Inferior parietal cortex (tissue), 1 donor: ENCODE measurements at regions not wholly inside any gene's neighbourhood (a gene's known extent, or its start where the extent isn't known, plus 50 kb on each side); places are given as distances from the start of the nearest gene placed in this dataset.

Source experiments
- DNase-seq: peaks from one replicate; pipeline ENCODE4 v3.0.0-alpha.2; 2016; ENCODE audit errors: extremely low spot score

GRCh38 chr5:125201446-125202052 lies 455.1 kb upstream of the ZNF608 start:
- no peak for DNase-seq

DNA sequence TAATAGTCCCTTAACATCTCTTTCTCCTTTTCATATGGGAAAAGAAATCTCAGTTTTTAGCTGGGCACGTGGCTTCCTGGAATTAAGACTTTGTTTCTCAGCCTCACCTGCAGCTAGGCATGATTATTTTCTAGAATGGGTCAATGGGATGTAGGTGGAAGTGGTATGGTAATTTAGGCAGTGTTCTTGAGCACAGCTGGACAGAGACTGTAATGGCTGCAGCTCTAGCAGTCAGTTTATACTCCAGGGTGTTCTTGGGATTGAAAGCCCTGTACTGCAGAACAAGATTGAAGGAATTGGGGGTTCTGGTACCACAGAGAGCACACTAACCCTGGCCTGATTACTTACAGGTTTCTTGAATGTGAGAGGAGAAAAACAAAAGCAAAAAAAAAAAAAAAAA lies 455.9 kb upstream of the ZNF608 start:
- DNase-seq: no peak

DNA sequence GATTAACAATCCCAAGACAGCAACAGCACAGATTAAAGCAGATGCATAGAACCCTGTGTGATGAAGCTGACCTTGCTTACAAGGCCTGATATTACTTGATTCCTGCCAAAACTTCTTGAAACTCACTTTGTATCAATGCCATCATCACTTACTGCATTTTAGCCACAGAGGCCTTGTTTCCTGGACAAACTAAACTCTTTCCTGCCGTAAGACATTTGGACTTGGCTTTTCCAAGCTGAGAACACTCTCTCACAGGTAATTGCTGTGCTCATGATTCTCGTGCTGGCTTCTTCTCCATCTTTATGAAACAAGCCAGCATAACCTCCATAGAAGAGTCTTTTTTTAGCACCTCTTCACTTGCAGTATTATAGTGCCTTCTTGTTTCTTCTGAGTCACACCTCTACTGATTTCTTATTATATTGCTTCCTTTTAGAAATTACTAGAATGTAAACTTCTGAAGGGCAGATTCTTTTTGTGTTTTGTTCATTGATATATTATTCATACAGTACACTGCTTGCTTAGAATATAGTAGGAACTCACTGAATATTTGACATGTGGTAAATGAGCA lies 456.5 kb upstream of the ZNF608 start:
- DNase-seq: no peak

DNA sequence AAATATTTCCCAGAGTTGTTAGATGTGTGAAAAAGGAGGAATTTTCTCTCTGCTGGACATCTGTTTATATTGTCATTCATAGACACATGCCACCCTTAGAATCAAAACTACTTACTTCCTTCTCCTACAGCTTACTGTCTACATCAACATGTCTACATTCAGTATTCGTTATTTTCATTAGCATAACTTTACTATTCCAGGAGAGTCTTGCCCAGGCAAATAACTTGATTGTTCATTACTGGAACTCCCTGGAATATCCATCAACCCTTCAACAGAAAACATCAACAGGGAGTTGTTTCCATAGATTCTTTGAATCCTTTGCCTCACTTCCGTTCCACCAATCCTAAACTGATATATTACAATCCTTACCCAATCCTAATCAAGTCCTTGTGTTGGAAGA lies 457.5 kb upstream of the ZNF608 start:
- no peak for DNase-seq

DNA sequence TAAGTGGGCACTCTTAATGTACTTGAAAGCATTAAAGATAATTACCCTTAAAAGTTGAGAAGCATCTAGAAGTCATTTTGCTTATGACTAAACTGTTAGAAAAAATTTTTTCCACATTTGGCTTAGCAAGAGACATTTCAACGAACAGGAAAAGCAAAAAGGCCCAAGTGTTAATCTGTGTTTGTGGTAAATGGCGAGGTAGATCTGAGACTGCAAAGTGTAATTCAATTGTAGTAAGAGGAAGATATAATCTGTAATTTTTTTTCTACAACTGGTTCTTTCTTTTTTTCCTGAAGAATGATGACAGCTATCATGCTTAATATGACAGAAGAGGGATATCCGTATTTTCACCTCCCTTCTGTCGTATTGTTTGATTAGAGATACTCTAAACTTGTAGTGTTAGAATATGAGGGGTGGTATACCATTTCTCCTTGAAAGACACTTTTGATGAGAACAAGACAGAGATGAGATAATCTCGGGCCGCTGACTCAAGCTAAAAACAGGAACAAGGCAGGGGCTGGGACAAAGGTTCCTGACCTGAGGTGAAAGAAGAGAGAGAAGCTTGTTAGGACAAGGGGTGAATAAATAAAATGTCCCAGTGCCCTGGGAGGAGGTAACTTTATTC lies 459.3 kb upstream of the ZNF608 start:
- DNase-seq: no peak

DNA sequence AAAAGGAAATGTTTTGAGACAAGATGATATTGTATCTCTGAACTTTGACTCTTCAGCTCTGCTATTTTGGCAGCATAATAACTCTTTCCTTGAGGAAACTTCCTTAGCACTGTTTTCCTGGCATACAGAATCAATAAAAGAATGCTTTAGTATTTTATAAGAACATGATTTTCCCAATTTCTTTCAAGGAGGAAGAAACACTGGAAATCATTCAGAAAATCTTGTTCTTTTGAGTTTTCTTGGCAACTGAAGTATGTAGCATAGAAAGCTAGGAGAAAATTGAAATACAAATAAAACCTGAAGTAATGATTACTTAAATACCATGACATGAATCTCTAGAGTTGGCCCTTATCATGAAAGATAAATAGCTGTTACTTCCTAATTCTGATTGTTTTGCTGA lies 461.4 kb upstream of the ZNF608 start:
- no peak for DNase-seq

DNA sequence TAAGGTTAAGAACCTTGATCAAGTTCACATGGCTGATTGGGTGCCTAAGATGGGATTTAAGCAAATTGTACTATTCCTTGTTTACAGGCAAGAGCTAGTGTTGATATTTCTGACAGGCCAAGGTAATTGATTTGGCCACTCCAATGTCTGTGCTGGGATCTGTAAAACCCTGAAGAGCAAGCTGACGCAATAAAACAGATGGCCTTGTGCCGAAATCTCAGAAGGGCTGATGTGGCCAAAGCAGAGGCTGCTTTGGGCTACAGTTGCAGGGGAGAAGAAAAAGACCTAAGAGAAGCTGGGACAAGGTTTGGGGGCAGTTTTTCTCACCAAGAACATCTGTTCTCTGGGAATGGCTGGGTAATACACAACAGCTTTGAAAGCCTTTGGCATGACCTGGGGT lies 463.2 kb upstream of the ZNF608 start:
- no peak for DNase-seq

DNA sequence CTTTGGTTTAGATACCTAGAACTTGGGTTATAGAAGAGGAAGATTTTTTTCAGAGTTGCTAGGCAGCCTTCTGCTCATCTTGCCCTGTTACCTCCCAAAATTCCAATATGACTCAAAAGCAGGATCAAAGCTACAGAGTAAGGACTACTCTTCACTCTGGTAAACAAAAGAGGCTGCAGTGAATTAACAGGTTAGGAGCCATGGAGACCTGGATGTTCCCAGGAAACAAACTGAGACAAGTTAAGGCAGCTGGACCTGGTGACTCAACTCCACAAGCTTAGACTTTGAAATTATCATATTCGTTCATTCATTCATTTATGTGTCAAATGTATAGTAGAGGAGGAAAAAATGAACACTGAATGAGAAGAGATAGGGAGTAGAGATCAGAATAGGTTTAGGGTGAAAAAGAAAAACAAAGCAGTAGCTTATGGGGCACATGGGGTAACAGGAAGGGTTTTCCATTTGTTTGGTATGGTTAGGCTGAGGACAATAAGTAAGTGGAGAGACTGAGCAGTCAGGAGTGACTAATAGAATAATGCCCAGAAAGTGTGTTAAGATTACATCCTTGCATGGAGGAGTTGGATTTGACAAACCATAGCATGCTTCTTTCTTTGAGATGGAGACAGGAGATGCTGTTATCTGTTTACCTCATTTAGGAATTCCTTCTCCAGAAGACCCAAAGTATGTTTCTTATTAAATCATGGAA lies 464.0 kb upstream of the ZNF608 start:
- no peak for DNase-seq

DNA sequence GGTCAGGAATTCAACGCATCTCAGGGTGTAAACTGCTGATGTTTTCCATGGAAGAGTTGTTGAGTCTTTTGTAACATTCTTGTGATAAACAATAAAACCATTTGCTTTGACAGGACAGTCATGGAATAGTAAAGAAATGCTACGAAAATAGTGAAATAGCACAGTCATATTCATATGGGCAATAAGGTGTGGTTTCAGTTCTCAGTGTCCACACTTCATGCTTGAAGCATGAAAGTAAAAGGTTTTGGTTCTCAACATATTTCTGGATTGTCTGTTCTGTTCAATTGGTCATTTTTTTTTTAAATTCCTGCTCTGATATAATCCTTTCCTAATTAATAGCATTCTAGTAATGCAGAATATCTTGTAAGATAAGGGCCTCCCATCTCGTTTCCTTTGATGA lies 467.6 kb upstream of the ZNF608 start:
- DNase-seq: no peak

- no peak for DNase-seq
Measured at GRCh38 chr5:125215593-125215992, 469.2 kb upstream of the ZNF608 start.

DNA sequence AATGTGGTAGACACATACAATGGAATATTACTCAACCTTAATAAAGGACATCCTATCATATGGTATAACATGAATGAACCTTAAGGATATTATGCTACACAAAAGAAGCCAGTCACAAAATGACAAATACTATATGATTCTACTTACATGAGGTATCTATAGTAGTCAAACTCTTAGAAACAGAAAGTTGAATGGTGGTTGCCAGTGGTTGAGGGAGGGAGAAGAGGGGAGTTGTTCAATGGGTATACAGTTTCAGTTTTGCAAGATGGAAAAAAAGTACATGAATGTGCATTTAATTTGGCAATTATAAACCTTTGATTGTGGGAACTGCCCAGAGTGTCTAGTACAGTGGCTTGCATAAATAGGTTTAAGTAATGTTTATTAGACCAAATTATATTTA lies 473.3 kb upstream of the ZNF608 start:
- DNase-seq: no peak

GRCh38 chr5:125220284-125220683 lies 473.8 kb upstream of the ZNF608 start:
- no peak for DNase-seq

DNA sequence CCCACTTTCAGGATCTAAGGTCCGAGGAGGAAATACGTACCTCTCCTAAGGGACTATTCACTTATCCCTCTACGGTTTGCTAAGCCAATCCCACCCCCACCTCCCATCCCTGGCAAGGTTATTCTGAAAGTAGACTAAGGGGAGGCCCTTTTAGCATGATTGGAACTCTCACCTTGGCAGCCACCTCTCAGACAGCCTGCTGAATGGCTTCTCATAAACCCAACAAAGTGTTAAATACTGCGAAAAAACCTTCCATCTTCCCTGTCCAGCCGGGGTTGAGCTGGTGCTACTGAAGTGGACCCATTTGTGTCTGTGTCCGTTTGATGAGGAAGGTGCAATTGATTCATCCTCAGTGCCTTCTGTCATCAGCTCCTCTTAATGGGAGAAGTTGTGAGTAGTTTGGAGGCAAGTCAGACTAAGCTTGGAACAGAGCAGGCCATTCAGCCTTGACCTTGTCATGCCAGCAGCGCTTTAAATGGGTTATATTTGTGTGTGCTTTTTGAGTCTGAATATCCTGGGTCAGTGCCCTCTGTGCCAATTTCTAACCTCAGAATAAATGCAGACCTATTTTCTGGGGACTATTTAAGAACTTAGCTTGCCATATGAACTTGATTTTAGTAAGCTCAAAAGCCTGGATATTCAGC lies 476.3 kb upstream of the ZNF608 start:
- DNase-seq: no peak

DNA sequence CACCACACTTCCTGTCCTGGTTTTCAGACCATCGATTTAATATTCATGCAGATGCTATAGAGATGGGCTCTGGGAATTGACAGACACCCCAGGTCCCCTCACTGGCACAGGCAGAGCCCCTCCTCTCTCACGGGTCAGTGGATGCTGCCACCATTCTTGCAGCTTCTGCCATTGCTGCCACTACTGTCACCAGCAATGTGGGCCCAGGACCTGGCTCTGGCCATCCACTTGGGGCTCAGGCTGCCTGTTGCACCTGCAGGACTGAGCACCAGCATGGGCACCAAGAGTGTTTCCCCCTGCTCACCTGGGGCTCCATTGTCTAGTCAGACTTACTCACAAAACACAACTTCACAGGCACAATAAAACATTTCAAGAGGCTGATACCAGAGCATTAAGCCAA lies 479.0 kb upstream of the ZNF608 start:
- DNase-seq: no peak

DNA sequence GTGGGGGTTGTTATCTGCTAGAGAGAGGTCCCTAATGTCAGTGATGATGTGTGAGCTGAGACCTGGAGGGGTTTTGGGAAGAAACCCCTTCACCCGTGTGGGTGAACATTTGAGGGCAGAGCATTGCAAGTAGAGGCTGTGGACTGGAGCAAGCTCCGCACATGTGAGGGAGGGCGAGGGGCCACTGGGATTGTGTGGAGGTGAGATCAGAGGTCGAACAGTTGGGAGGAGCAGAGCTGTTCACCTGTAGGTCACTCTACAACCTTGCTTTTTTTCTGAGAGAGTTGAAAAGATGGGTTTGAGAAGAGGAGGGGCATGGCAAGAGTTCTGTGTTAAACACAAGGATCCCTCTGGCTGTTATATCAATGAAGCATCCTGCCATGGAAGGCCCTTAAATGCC lies 480.4 kb upstream of the ZNF608 start:
- no peak for DNase-seq

- no peak for DNase-seq
Measured at GRCh38 chr5:125227333-125228095, 481.1 kb upstream of the ZNF608 start.

- DNase-seq: no peak
Measured at GRCh38 chr5:125228363-125229070, 482.1 kb upstream of the ZNF608 start.

- no peak for DNase-seq
Measured at GRCh38 chr5:125229556-125229955, 483.1 kb upstream of the ZNF608 start.

DNA sequence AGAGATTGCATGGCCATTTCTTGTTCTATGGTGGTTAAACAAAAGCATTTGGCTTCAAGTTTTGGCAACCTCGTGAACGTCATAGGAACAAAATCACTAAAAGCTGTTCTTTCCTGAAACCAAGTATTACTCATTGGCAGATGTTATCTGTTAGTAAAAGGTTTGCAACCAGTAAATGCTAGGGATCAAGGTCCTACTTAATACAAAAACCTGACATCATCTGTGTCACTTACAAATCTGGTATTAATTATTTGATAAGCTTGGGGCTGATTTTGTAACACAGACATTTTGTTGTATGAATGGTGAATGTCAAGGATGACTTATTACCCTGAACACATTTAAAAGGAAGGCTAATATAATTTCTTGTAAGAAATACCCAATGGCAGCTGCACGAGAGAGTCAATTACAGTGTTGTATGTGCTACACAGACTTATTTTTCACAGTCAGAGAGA lies 486.4 kb upstream of the ZNF608 start:
- no peak for DNase-seq

GRCh38 chr5:125233944-125234343 lies 487.5 kb upstream of the ZNF608 start:
- DNase-seq: no peak

DNA sequence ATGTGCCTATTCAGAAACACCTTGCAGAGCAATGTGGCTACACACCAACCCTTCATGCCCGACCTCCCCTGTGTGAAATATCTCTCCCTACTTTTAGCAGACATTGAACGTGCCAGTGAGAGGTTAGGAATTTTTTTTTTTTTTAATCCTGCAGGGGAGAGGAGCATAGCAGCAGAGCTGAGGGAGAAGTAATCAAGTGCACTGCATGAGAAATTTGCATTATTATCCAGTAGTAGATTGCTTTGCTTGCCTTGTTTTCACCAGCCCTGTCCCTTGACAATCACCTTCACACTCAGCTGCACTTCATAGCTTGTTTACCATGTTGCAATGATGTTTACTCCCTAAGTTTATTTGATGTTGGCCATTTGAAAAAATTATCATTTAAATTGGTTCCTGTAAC lies 489.6 kb upstream of the ZNF608 start:
- DNase-seq: no peak
